CD4-positive, alpha-beta T cell treated with Interleukin-15 for 4 hours (primary cell): ENCODE measurements at regions not wholly inside any gene's neighbourhood (a gene's known extent, or its start where the extent isn't known, plus 50 kb on each side); places are given as distances from the start of the nearest gene placed in this dataset.
"Not testable (repeated sequence)": the region's sequence is repeated elsewhere in the genome, so short reads cannot be mapped to it uniquely, and the experiment has no call there.

Source experiments
- DNase-seq: peaks from one replicate; pipeline ENCODE4 v3.0.0-alpha.2; 2020; ENCODE audit warnings: low spot score

DNA sequence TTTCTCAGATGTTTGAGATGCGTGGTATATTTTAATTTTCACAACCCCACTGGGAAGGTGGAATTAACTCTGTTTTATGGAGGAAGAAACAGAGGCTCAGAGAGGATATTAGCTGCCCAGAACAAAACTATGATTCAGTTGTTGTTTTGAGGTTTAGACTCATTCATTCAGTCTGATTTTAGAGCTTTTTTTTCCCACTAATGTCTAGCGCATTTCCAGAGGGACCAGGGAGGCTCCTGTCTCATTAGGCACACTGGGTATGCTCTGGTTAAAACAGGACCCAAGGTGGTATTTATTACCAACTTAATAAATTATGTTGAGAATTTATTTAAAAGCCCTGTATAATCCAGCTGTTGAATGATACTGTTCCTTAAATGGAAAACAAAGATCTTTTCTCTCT lies 272.0 kb upstream of the RGMA start:
- DNase-seq = no peak

DNA sequence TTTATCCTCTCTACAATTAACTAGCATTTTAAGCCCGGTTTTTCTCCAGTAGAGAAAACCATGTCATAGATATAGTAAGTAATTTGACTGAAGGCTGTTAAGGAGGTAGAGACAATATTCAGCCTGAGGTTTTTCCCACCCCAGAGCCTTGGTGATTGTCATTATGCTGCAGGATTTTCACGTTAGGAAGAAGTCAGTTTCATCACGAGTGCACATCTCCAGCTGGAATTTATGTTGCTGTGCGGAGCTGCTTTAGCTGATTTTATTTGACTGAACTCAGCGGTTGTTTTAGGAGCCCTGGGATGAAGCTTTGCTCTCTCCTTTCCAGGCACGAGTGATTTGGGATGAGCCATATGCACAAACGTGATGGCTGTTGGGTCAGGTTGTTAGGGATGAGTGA lies 271.3 kb upstream of the RGMA start:
- no peak for DNase-seq

DNA sequence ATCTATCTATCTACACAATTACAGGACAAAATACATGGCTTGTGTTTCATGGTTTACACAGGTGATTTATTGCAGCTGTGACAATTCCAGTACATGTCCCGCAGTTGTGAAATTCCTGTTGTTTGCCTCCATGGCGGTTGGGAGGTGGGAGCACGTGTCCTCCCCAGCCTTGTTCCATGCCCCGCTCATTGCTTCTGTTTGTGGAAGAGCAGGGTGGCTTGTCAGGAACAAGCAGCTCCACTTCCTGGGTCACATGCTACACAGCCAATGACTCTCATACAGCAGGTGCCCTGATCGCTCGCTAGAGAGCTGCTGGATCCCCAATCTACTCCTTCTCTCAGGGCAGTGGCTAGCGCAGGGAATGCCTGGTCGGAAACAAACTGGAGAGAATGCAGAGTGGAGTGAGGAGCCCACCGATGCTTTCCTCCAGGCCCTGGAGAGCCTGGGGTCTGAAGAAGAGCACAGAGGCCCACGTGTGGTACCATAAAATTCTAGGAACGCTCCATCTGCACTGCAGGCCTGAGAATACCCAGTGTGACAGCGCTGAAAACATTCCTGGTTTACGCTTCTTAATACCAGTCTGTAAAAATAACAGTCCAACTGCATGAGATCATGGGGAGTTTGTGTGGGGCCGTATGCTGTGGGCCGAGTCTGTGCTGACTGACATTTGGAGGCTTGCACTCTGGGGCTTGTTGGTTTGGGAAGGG lies 270.6 kb upstream of the RGMA start:
- DNase-seq = no peak

DNA sequence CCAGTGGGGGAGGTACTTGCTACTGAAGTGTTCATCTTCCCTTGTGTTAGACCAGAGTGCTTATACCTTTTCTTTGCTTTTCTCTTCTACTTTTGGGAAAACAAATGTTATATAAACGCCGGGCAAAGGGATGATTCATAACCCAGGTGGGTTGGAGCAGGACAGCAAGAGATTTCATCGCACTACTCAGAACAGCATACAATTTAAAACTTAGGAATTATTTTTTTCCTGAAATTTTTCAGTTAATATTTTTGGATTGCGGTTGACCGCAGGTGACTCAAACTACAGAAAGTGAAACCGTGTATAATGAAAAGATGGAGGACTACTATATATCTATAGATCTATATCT lies 270.0 kb upstream of the RGMA start:
- DNase-seq = no peak

DNA sequence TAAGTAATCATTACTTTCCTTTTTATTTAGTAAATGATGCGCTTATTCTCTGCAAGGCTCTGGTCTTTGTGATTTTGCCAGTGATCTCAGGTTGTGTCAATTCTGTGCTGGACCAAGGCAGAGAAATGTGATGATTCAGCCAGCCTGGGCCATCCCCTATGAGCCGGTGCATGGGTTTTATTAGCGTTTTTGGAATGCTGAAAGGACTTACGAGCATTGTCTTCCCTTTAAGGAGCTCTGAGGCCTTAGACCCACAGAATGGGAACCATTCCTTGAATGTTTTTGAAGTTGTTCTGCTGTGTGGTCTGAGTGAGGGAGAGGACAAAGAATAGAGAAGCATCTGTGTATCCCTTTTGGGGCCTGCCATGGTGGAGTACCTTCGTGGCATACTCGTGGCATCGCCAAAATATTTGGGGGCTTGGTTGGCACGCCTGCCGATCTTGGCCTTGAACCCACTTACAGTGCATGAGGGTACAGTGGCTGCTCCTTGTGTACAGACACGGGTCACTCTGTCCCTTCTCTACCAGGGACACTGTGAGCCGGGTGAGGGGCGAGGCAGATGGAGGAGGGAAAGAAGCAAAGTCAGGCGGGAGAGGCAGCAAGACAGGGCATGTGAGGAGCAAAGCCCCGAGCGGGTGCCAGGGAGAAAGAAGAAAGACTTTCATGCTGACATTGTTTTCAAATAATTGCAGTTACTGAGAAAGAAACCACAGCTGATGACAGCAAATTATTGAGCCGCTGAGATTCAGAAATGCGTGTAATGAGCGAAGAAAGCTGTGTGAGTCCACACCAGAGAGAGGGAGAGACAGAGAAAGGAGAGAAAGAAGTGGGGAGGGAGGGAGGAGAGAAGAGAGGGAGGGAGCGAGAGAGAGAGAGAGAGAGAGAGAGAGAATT lies 269.4 kb upstream of the RGMA start:
- no peak for DNase-seq

DNA sequence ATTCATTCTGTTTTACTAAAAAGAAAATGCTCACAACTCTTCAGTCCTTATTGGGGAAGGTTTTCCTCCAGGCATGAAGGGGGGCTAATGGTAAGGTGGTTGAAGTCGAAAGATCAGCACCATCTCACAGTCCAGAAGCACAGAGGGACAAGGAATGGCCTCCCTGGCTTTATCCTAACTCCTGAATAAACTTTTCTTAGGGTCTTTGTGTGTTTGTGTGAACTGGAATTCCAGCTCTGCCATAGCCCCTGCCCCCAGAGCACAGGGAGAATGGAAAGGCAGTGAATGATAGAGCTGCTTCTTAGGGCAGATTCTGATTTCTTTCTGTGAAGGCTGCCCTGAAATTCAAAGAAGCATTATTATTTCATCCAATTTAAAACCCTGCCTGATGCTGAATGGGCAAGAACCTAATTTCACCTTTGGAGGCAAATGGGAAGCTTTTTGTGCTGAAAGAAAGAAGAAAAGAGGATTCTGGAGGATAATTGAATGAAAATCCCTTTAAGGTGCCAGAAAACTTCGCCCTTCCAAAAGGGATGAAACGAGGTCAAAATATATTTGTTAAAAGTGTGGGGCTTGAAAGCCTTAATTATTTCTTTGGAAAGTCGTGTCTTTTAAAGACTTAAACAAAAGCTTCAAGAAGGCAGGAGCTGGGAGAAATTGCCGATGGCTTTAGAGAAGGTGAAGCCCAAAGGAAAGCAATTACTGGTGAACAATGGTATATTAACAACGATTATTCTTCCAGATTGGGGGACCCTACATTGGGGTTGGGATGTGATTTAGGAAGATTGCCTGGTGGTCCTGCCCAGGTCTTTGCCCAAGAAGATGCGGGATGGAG lies 259.9 kb upstream of the RGMA start:
- DNase-seq = no peak

DNA sequence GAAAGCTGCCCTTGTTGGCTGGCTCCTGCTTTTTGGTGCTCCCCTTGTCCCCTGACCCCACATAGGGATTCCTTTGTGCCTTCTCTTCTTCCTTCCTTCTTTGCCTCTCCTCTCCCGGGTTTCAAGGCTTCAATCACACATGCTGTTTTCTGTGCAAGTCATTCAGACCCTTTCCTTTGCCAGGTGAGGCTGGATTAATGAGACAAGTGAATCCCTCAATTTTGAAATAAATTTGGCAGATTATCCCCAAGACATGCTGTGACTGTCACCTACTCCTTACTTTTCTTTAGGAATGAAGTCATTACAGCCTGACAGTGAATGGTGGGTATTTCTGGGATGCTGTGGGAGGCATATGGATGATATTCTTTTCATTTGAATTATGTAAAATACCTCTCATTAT lies 259.0 kb upstream of the RGMA start:
- no peak for DNase-seq

DNA sequence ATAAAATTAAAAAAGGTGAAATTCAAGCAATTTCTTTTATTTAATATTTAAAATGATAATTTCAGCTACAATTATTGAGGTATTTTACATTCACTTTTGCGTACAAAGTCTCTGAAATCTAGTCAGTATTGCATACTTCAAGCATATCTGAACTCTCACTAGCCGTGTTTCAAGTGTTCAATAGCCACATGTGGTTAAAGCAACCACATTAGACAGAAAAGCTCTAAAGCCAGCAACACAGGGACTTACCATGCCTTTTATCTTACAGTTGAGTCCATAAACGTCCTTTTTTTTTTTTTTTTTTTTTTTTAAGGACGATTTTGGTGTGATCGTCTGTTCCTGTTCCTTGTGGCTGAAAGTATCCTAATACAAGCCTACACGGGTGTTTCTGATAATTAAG lies 257.0 kb upstream of the RGMA start:
- DNase-seq = no peak

DNA sequence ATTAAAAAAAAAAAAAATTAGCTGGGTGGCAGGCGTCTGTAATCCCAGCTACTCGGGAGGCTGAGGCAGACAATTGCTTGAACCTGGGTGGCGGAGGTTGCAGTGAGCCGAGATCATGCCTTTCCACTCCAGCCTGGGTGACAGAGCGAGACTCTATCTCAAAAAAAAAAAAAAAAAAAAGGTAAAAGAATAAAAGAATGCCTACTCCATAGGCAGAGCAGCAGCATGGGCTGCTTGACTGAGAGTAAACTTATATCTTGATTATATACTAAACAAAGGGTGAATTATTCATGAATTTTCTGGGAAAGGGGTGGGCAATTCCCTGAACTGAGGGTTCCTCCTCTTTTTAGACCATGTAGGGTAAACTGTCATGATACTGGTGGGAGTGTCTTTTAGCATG lies 254.4 kb upstream of the RGMA start:
- not testable (repeated sequence) for DNase-seq

DNA sequence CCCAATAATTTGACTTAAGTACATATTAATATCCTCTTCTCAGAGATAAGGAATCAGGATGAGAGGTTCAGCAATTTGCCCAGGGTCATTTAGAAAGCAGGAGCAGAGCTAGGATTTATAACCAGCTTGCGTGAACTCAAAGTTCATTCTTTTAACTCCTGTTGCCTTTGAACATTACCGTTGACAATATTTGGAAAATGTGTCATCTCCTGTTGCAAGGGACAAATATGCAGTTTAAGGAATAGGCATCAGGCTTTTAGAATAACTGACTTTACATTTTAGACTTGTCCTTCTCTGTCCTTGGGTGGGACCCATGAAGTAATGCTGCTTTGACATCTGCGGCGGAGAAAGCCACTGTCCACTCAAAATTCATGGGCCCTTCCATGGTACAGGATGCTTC lies 252.2 kb upstream of the RGMA start:
- no peak for DNase-seq

DNA sequence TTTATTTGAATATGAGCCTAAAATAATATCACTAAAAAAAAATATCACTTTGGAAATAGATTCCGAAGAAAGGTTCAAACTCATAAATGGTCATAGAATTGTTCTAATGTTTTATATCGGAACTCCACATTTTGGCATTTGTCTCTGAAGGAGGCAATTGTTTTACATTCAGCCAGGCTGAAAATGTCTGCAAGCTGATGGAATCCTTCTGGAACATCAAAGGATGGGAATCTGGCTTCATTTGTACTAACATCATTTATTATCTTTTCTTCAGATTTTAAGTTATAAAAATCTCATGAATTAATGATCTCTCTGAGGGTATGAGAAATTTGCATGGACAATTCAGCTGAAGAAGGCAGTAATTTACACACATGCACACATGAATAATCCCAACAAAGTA lies 251.4 kb upstream of the RGMA start:
- DNase-seq = no peak

DNA sequence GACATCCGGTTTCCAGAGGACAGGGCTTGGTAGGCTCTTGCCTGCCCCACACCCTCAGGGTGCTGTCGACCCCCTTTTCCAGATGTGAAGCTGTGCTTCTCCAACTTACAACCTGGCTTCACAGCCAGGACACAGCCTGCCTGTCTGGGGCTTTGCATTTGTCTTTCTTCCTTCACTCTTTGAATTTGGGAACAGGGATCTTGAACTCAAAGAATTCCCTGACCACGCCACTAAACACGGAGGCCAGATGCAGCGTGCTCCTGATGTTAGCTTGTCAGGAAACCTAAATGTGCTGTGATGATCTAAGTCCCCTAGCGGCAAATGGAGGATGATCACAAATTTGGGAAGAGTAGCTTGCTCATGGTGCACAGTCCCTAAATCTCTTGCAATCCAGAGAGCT lies 244.8 kb upstream of the RGMA start:
- DNase-seq = no peak

DNA sequence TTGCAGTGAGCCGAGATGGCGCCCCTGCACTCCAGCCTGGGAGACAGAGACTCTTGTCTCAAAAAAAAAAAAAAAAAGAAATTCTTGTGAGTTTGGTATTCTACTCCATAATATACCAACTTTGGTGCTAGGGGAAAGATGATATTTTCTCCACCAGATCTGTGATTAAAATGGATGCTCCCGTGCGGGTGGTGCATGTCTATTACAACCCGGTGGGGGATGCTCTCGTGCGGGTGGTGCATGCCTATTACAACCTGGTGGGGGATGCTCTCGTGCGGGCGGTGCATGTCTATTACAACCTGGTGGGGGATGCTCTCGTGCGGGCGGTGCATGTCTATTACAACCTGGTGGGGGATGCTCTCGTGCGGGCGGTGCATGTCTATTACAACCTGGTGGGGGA lies 244.1 kb upstream of the RGMA start:
- DNase-seq = not testable (repeated sequence)

DNA sequence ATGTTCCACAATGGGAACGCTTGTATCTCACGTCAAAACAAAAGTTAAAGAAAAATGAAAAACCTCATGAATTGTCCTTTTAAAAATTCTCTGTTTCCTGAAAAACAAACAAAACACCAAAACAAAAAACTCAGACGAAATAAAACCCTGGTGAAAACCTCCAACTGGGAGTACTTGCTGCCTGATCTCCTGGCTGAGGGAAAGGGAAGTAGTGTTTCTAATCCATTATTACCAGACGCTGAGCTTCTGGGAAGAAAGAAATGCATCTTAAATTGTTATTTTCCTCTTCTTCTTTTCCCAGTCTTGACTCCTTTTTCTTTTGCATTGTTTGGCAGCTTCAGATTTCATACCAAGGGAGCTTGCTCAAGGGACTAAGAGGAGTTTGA lies 243.2 kb upstream of the RGMA start:
- DNase-seq = no peak

DNA sequence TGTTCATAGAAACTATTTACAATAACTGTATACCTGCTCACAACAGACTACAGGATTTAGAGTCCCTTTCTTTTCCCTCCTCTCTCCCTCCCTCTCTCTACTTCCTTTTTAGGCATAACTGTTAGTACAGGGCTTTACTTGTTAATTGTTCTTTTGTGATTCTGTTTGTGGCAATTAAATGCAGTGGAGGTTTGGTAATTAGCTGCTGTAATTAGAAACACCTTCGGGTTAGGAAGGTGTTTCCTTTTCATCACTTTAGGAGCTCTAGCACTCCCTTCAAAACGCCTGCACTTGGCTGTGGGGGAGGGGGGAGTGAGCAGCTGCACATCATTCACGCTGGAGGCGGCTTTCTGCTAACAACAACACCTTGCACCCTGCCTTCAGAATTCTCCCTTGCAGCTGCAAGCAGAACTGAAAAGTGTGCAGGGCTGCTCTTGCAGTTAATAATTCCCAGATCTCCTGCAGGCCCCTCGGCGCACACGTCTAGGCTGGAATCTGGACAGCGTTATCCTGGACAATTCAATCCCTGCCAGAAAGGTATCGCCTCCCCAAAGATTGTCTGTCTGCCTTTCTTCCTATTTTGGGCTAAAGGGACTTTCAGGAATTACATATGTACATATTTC lies 242.6 kb upstream of the RGMA start:
- no peak for DNase-seq

DNA sequence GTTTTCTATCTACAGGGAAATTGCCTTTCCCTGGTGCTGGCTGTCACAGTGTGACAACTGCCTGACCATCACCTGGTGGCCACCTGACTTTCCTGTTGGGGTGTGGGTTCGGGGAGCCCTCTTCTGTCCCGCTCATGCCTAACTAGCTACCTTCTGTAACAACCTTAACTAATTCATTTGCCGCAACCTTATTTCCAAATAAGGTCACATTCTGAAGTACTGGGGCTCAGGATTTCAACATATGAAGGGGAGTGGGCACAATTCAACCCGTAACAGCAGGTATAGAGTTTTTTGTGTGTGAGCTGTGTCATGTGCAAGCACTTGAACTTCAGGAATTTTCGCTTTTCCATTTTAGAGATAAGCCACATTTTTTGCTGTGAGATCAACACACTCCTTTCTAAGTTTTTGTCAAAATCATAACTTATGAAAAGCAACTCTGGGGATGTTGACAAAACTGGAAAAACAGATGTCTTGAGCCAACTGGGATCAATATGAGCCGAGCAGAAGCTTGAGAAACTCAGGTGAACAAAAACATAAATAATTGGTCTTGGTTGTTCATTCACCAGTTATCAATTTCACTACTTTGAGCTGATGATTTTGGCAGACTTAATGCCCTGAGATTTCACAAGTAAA lies 242.0 kb upstream of the RGMA start:
- DNase-seq = no peak

DNA sequence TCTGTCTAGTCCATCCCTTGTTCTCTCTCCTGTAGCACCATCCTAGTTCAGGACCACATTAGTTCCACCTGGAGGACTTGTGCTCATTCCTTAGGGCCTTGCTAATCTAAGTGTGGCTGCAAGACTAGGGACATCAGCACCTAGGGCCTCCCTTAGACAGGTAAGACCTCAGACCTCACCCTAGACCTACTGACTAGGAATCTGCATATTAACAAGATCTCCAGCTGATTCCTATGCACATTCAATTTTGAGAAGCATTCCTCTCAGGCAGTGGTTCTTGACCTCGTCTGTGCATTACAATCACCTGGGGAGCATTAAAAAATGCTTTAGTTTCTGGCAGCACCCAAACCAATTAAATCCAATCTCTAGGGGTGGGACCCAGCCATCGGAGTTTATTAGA lies 238.4 kb upstream of the RGMA start:
- no peak for DNase-seq

DNA sequence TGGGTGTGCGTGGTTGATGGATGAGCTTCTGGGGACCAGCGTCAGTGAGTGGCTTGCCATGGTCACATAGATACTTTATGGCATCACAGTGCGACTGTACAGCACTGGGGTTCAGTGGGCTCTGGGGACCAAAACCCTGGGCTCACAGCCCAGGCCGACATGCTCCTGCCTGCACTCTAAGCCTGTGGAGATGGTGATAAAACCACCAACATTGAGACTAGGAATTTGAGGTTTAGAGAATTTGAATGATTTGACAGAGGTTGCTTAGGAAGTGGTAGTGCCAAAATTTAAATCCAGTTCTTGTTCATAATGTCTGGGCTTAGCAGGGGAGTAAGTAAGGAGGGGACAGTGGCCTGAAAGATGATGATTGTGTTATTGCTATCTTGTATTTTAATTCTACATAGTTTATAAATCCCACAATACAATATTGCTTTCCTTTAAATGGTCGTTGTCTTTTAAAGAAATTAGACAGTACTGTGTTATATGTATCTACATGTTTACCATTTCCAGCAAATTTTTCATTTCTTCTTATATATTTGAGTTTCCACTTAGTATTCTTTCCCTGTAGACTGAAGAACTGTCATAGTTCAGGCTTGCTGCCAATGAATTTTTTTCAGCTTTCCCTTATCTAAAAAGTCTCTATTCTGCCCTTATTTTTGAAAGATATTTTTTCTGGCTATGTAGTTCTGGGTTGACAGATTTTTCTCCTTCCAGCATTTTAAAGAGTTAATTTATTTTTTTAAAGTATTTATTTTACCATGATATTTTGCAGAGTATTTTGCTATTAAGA lies 235.4 kb upstream of the RGMA start:
- no peak for DNase-seq

DNA sequence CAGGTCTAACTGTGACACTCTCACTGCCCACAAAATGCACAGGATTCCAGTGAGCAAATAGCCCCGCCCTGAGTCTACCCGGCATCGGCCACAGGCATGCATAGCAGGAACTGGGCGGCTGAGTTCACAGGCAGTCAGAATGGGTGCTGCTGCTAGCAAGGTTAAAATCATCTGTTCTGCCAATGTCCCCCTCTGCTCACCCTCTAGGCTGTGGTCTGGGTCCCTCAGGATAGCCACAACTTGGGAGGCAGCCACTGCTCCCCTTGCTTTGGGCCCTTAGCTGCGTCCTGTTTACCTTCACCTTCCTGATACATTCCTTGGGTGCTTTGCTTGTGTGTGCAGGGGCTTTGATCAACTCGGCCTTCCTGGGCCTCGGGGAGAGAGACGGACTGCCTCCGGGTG lies 232.9 kb upstream of the RGMA start:
- DNase-seq = no peak

DNA sequence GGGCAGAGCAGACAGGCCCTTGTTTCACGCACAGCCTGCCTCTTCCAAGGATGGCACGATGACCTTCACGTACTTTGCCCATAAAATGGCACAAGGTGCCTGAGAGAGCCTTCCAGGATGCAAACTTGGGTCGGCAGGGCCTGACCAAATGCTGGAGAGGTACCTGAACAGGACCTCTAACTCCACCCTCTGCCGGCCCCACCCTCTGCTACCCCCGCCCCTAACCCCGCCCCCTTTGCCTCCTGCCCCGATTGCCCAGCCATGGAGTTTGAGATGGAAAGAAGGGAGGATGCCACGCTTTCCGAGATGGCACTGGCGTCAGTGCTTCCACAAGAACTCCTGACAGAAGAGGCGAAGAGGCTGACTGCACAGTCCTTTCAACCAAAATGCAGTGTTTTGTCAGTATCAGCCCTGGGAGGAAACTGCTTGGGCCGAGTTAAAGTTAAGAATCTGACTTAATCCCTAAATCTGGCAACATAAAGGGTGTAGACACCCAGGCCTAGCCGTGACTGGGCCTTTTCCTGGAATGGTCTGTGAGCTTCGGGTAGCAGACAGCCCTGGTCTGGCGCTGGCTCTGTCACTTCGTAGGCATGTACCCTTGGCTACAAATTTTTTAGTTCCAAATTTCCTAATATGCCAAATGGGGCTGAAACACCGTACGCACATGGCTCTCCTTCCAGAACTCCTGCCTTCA lies 230.3 kb upstream of the RGMA start:
- no peak for DNase-seq

DNA sequence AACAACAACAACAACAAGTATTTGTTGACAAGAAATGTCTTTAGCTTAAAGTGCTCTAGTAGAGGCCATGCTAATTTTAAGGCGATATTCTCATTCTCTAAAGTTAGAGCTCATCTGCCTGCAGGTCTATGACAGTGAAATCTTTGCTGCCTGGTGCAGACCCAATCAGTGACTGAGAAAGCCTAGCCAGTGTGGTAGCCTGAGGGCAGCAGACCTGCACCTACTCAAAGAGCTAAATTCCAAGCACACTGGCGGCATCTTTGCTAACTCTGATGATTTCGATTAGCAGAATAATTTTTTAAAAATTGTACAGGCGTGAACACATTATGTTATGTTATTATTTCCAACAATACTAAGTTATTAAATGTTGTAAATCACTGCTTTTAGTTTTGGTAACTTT lies 228.8 kb upstream of the RGMA start:
- DNase-seq = no peak
